B cell (primary cell): ENCODE measurements at regions not wholly inside any gene's neighbourhood (a gene's known extent, or its start where the extent isn't known, plus 50 kb on each side); places are given as distances from the start of the nearest gene placed in this dataset.

Experiments
- ATAC-seq: fragments of 200-7000 bp; cut with Tn5 transposase; one replicate; pipeline ENCODE4 v1.10.0; 2021; ENCODE audit warnings: low read depth, mild to moderate bottlenecking, moderate number of reproducible peaks, moderate library complexity
- CTCF ChIA-PET: fragments of 350-600 bp; sonication (Branson Sonifier 250); formaldehyde crosslinking; loops from one replicate; lab custom pipeline; 2021; ENCODE audit warnings: antibody characterized with exemption, inconsistent platforms; lab: Charles Lee
- POLR2A ChIA-PET: fragments of 350-600 bp; sonication (Branson Sonifier 250); formaldehyde crosslinking; loops from one replicate; lab custom pipeline; 2021; ENCODE audit warnings: antibody characterized with exemption; lab: Charles Lee
- DNase-seq: peaks from one replicate; pipeline ENCODE4 v3.0.0; 2013
- H2AFZ ChIP-seq: 2 replicates; pipeline ENCODE4 v1.6.1; 2012; ENCODE audit warnings: mild to moderate bottlenecking, low read depth, low read length; ENCODE audit not compliant: insufficient read depth, poor library complexity, severe bottlenecking
- H3K27ac ChIP-seq, 2 donors: 1 replicate in 1 of 2; 2 replicates in 1 of 2; pipeline ENCODE4 v1.5.1; 2012 to 2013; ENCODE audit warnings: low read length in 2 of 2, mild to moderate bottlenecking in 2 of 2, moderate library complexity in 1 of 2
- H3K27me3 ChIP-seq, 4 experiments: fragments of 200-600 bp in 1 of 4; sonication (generic) in 1 of 4; replicated peaks in 1 of 4; 1 replicate in 2 of 4; 2 replicates in 2 of 4; pipeline versions ENCODE4 v1.6.1 to v1.7.0; 2013 to 2016; ENCODE audit warnings: low read length in 3 of 4, mild to moderate bottlenecking in 2 of 4, mixed read lengths in 1 of 4, moderate library complexity in 1 of 4; ENCODE audit not compliant: insufficient read depth in 4 of 4, control insufficient read depth in 3 of 4; ENCODE audit errors: control extremely low read depth in 1 of 4
- H3K36me3 ChIP-seq, 2 experiments: replicated peaks in 1 of 2; 1 replicate in 1 of 2; 2 replicates in 1 of 2; pipeline versions ENCODE4 v1.6.1 to v1.7.1; 2013; ENCODE audit warnings: low read length in 1 of 2; ENCODE audit not compliant: insufficient read depth in 2 of 2, control insufficient read depth in 1 of 2; ENCODE audit errors: control extremely low read depth in 1 of 2, extremely low read depth in 1 of 2
- H3K4me1 ChIP-seq, 2 donors: fragments of 200-600 bp in 1 of 2; sonication (generic) in 1 of 2; 1 replicate in 1 of 2; 2 replicates in 1 of 2; pipeline versions ENCODE4 v1.5.1 to v1.6.1; 2013 to 2017; ENCODE audit warnings: low read length in 2 of 2; ENCODE audit not compliant: control insufficient read depth in 2 of 2, insufficient read depth in 2 of 2
- H3K4me2 ChIP-seq: replicated peaks from 2 replicates; pipeline ENCODE3; 2012; ENCODE audit warnings: mild to moderate bottlenecking, low read depth, low read length; ENCODE audit not compliant: poor library complexity, severe bottlenecking
- H3K4me3 ChIP-seq, 5 experiments: fragments of 200-600 bp in 1 of 5; sonication (generic) in 1 of 5; 1 replicate in 3 of 5; 2 replicates in 2 of 5; pipeline versions ENCODE4 v1.5.1 to v1.7.0; 2011 to 2016; ENCODE audit warnings: low read length in 4 of 5, mild to moderate bottlenecking in 4 of 5, low read depth in 2 of 5, control low read depth in 1 of 5, moderate library complexity in 1 of 5; ENCODE audit not compliant: insufficient read depth in 1 of 5; ENCODE audit errors: control extremely low read depth in 1 of 5, extremely low read depth in 1 of 5
- H3K79me2 ChIP-seq: fragments of 200-600 bp; sonication (generic); one replicate; pipeline ENCODE4 v1.6.0; 2016; ENCODE audit warnings: low read length; ENCODE audit not compliant: control insufficient read depth, insufficient read depth
- H3K9ac ChIP-seq: fragments of 200-600 bp; sonication (generic); 2 replicates; pipeline ENCODE4 v1.6.1; 2017; ENCODE audit warnings: mild to moderate bottlenecking, low read length, moderate library complexity
- H3K9me3 ChIP-seq, 3 donors: one replicate each; pipeline versions ENCODE4 v1.6.1 to v1.7.1; 2013; ENCODE audit warnings: low read length in 2 of 3; ENCODE audit not compliant: control insufficient read depth in 2 of 3, insufficient read depth in 1 of 3; ENCODE audit errors: control extremely low read depth in 1 of 3
- H4K20me1 ChIP-seq: 2 replicates; pipeline ENCODE4 v1.6.0; 2012; ENCODE audit warnings: mild to moderate bottlenecking, low read length; ENCODE audit not compliant: insufficient read depth, control insufficient read depth, poor library complexity, severe bottlenecking
- H3K27ac Mint-ChIP-seq: one replicate; pipeline ENCODE4 v1.8.0; 2021; ENCODE audit warnings: mixed read lengths
- H3K27me3 Mint-ChIP-seq: one replicate; pipeline ENCODE4 v1.8.0; 2021; ENCODE audit warnings: mixed read lengths
- H3K4me1 Mint-ChIP-seq: one replicate; pipeline ENCODE4 v1.8.0; 2021; ENCODE audit warnings: mixed read lengths
- H3K4me3 Mint-ChIP-seq: one replicate; pipeline ENCODE4 v1.8.0; 2021; ENCODE audit warnings: mixed read lengths
- H3K9me3 Mint-ChIP-seq: one replicate; pipeline ENCODE4 v1.8.0; 2022; ENCODE audit warnings: mixed read lengths; ENCODE audit not compliant: insufficient read depth
- CTCF ChIP-seq: fragments of 200-600 bp; IDR thresholded peaks from one replicate; pipeline ENCODE4 v1.8.0; 2022; ENCODE audit warnings: antibody characterized with exemption, mild to moderate bottlenecking
- EZH2 ChIP-seq: IDR thresholded peaks from 2 replicates; pipeline ENCODE4 v1.6.1; 2012; ENCODE audit warnings: borderline replicate concordance, low read depth, mild to moderate bottlenecking, moderate library complexity, low read length; ENCODE audit not compliant: insufficient read depth, poor library complexity, severe bottlenecking
- WGBS: methylation state at CpG from one replicate; pipeline ENCODE4 v1.1.5; 2013; ENCODE audit warnings: missing lambda C conversion rate; ENCODE audit not compliant: insufficient coverage; 5-methylcytosine and 5-hydroxymethylcytosine counted together
- intact Hi-C: fragments of 100-400 bp; cut with micrococcal nuclease; formaldehyde crosslinking; loops from one replicate; pipeline ENCODE4 v1.10.0; 2022

GRCh38 chr14:80059041-80059440 is 152.3 kb downstream of the DIO2 start:
- H3K27ac ChIP-seq = no peak overlapping the region
- Mint-ChIP-seq H3K9me3 (no peaks in the 10 kb centered on the region), H3K4me1 (no peaks in the 10 kb centered on the region), H3K27ac (no peak overlapping the region), H3K27me3 (no peaks in the 10 kb centered on the region), H3K4me3 (no peak overlapping the region)
- no peaks in the 10 kb centered on the region for H4K20me1 ChIP-seq
- TF ChIP-seq CTCF (no peak), EZH2 (no peak)
- ChIA-PET POLR2A (no interaction called here), CTCF (no interaction called here)
- no peaks in the 10 kb centered on the region for H3K79me2 ChIP-seq
- WGBS = no CpG with 5 or more reads among the region's 2 CpGs
- H3K36me3 ChIP-seq = no peaks in the 10 kb centered on the region
- H3K9ac ChIP-seq = no peak overlapping the region
- no peaks in the 10 kb centered on the region for H3K27me3 ChIP-seq
- no peak overlapping the region for H2AFZ ChIP-seq
- ATAC-seq (no peak), DNase-seq (no peak)
- H3K9me3 ChIP-seq = no peaks in the 10 kb centered on the region
- no peak overlapping the region for H3K4me2 ChIP-seq
- no peak overlapping the region for H3K4me3 ChIP-seq
- intact Hi-C loops = loop anchor here (5.0 kb wide), 1 partner anchor 928 kb away; no protein-coding TSS in a partner anchor
- no peaks in the 10 kb centered on the region for H3K4me1 ChIP-seq

GRCh38 chr14:80056497-80056801 is 154.9 kb downstream of the DIO2 start:
- no peak for ATAC-seq
- H3K36me3 ChIP-seq = no peaks in the 10 kb centered on the region
- no peak overlapping the region for H3K4me2 ChIP-seq
- 43% methylated on average over 3 of the region's 4 CpGs for WGBS
- no peak for DNase-seq
- H3K9ac ChIP-seq = no peak overlapping the region
- H3K4me1 ChIP-seq = no peaks in the 10 kb centered on the region
- Mint-ChIP-seq H3K27me3 (no peaks in the 10 kb centered on the region), H3K4me3 (no peak overlapping the region), H3K9me3 (no peaks in the 10 kb centered on the region), H3K4me1 (no peaks in the 10 kb centered on the region), H3K27ac (no peak overlapping the region)
- H3K4me3 ChIP-seq = no peak overlapping the region
- H3K9me3 ChIP-seq = no peaks in the 10 kb centered on the region
- H2AFZ ChIP-seq = no peak overlapping the region
- no peaks in the 10 kb centered on the region for H4K20me1 ChIP-seq
- no peaks in the 10 kb centered on the region for H3K27me3 ChIP-seq
- CTCF ChIA-PET = no interaction called here
- H3K79me2 ChIP-seq = no peaks in the 10 kb centered on the region
- TF ChIP-seq EZH2 (no peak), CTCF (no peak)
- intact Hi-C loops = loop anchor here (5.0 kb wide), 1 partner anchor 931 kb away; no protein-coding TSS in a partner anchor
- POLR2A ChIA-PET = no interaction called here
- H3K27ac ChIP-seq = no peak overlapping the region
